ENCODE measurements at regions not wholly inside any gene's neighbourhood (a gene's known extent, or its start where the extent isn't known, plus 50 kb on each side); places are given as distances from the start of the nearest gene placed in this dataset.

- no peak for TF ChIP-seq POLR2AphosphoS5 (IDR thresholded peaks at IDR 0.05)
- TF ChIP-seq POLR2A (IDR thresholded peaks at IDR 0.05) = no peak
- no peak for TF ChIP-seq CTCF (IDR thresholded peaks at IDR 0.05)
- TF ChIP-seq EP300 (IDR thresholded peaks at IDR 0.05) = no peak
These were observed 615.0 kb downstream of the HINT1 start for GRCh38 chr5:130549884-130550561.
